Chondrocyte (in vitro differentiated cells): ENCODE measurements at regions not wholly inside any gene's neighbourhood (a gene's known extent, or its start where the extent isn't known, plus 50 kb on each side); places are given as distances from the start of the nearest gene placed in this dataset.

Experiments
- DNase-seq: peaks from one replicate; pipeline ENCODE4 v3.0.0; 2021; ENCODE audit warnings: mixed read lengths, low spot score
- H3K27ac Mint-ChIP-seq: one replicate; pipeline ENCODE4 v1.8.0; 2021; ENCODE audit warnings: mild to moderate bottlenecking, moderate library complexity, mixed read lengths; ENCODE audit not compliant: unreplicated experiment
- H3K27me3 Mint-ChIP-seq: 2 replicates; pipeline ENCODE4 v1.8.0; 2021; ENCODE audit warnings: low read depth, mixed read lengths
- H3K36me3 Mint-ChIP-seq: 2 replicates; pipeline ENCODE4 v1.8.0; 2021; ENCODE audit warnings: low read depth, mixed read lengths
- H3K4me1 Mint-ChIP-seq: 2 replicates; pipeline ENCODE4 v1.8.0; 2021; ENCODE audit warnings: low read depth, mild to moderate bottlenecking, mixed read lengths
- H3K4me3 Mint-ChIP-seq: one replicate; pipeline ENCODE4 v1.8.0; 2021; ENCODE audit warnings: mild to moderate bottlenecking, moderate library complexity, mixed read lengths; ENCODE audit not compliant: unreplicated experiment
- H3K9me3 Mint-ChIP-seq: 2 replicates; pipeline ENCODE4 v1.8.0; 2021; ENCODE audit warnings: low read depth, mixed read lengths
- TF ChIP-seq, protein P1 (sequence below): fragments of 200-600 bp; sonication (generic); IDR thresholded peaks from 2 replicates; pipeline ENCODE4 v1.5.0; 2021; ENCODE audit warnings: antibody characterized with exemption, mild to moderate bottlenecking, moderate library complexity

DNA sequence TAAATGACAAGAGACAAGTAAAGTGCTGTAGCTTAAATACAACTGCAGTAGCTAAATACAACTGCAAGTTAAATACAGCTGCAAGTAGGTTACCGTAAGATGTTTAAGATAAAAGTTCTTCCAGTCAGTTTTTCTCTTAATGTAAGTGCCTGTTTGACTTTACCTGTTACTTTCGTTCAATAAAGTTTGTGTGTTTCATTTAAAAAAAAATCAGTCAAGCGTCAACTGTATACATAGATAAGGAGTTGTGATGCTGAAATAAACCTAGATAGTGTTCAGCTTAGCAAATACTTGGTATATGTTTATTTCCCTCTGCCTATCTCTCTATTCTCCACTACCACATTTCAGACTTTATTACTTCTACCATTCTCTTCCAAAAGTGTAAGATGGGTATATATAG is 221.2 kb downstream of the NR2F2 start:
- Mint-ChIP-seq H3K27me3 (peaks cover 5% of the 10 kb centered on the region), H3K27ac (no peak overlapping the region), H3K9me3 (no peaks in the 10 kb centered on the region), H3K4me1 (no peaks in the 10 kb centered on the region), H3K4me3 (no peak overlapping the region), H3K36me3 (no peaks in the 10 kb centered on the region)
- TF ChIP-seq, protein P1, sequence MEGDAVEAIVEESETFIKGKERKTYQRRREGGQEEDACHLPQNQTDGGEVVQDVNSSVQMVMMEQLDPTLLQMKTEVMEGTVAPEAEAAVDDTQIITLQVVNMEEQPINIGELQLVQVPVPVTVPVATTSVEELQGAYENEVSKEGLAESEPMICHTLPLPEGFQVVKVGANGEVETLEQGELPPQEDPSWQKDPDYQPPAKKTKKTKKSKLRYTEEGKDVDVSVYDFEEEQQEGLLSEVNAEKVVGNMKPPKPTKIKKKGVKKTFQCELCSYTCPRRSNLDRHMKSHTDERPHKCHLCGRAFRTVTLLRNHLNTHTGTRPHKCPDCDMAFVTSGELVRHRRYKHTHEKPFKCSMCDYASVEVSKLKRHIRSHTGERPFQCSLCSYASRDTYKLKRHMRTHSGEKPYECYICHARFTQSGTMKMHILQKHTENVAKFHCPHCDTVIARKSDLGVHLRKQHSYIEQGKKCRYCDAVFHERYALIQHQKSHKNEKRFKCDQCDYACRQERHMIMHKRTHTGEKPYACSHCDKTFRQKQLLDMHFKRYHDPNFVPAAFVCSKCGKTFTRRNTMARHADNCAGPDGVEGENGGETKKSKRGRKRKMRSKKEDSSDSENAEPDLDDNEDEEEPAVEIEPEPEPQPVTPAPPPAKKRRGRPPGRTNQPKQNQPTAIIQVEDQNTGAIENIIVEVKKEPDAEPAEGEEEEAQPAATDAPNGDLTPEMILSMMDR = no peak
- no peak for DNase-seq

- Mint-ChIP-seq H3K4me3 (no peak overlapping the region), H3K27me3 (peaks cover 5% of the 10 kb centered on the region), H3K9me3 (no peaks in the 10 kb centered on the region), H3K27ac (no peak overlapping the region), H3K36me3 (no peaks in the 10 kb centered on the region), H3K4me1 (no peaks in the 10 kb centered on the region)
- no peak for DNase-seq
- TF ChIP-seq, protein P1 = no peak
Observed at GRCh38 chr15:96553006-96553405, 222.5 kb downstream of the NR2F2 start.

- no peaks in the 10 kb centered on the region for H3K36me3 Mint-ChIP-seq
- TF ChIP-seq, protein P1 = no peak
- H3K27ac Mint-ChIP-seq = no peak overlapping the region
- peaks cover 5% of the 10 kb centered on the region for H3K27me3 Mint-ChIP-seq
- no peaks in the 10 kb centered on the region for H3K4me1 Mint-ChIP-seq
- DNase-seq = no peak
- no peak overlapping the region for H3K4me3 Mint-ChIP-seq
- H3K9me3 Mint-ChIP-seq = no peaks in the 10 kb centered on the region
Observed at GRCh38 chr15:96553451-96553850, 223.0 kb downstream of the NR2F2 start.

- H3K4me3 Mint-ChIP-seq = no peak overlapping the region
- H3K4me1 Mint-ChIP-seq = no peaks in the 10 kb centered on the region
- TF ChIP-seq, protein P1 = no peak
- H3K36me3 Mint-ChIP-seq = no peaks in the 10 kb centered on the region
- H3K9me3 Mint-ChIP-seq = no peaks in the 10 kb centered on the region
- H3K27ac Mint-ChIP-seq = no peak overlapping the region
- DNase-seq = no peak
- H3K27me3 Mint-ChIP-seq = peaks cover 5% of the 10 kb centered on the region
Observed at GRCh38 chr15:96553931-96554330, 223.4 kb downstream of the NR2F2 start.

- no peak overlapping the region for H3K4me3 Mint-ChIP-seq
- no peaks in the 10 kb centered on the region for H3K9me3 Mint-ChIP-seq
- H3K27me3 Mint-ChIP-seq = peaks cover 5% of the 10 kb centered on the region
Observed at GRCh38 chr15:96554541-96554940, 224.0 kb downstream of the NR2F2 start.

More at GRCh38 chr15:96554541-96554940, 224.0 kb downstream of the NR2F2 start:
- no peak for DNase-seq
- TF ChIP-seq, protein P1 = no peak
- no peaks in the 10 kb centered on the region for H3K36me3 Mint-ChIP-seq
- no peaks in the 10 kb centered on the region for H3K4me1 Mint-ChIP-seq
- no peak overlapping the region for H3K27ac Mint-ChIP-seq
